ENCODE measurements at regions not wholly inside any gene's neighbourhood (a gene's known extent, or its start where the extent isn't known, plus 50 kb on each side); places are given as distances from the start of the nearest gene placed in this dataset.
"Not testable (repeated sequence)": the region's sequence is repeated elsewhere in the genome, so short reads cannot be mapped to it uniquely, and the experiment has no call there.

GRCh38 chr3:38964204-38964603 is 87.5 kb downstream of the SCN11A start:
- DNase-seq, result no peak

- peak; percentile 45 for DNase-seq
These were observed 90.7 kb downstream of the SCN11A start for GRCh38 chr3:38960953-38961622.

DNA sequence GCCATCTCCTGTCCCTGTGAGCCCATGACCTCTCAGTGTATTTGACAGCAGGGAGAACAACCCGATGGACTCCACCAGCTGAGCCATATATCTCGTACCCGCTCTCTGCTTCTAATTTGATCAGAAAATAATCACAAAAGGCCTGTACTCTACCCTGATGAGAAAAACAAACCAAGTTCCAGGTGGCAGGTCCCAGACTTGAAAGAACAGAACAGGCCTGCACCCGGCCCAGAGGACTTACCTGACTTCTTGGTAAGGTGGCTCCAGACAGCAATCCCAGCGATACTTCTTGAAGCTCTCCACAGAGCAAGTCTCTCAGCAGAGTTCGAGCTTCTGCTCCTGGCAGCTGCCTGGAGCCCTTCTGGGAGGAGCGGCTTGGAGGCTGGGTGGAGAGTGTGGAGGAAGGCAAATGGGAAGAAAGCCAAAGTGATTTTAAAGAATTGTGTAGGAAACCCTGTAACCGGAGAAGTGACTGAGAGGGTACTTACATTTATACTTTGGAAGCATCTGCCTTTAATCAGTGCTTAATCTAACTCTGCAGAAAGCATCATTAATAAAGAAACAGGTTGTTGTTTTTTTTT is 91.6 kb downstream of the SCN11A start:
- DNase-seq, result no peak

DNA sequence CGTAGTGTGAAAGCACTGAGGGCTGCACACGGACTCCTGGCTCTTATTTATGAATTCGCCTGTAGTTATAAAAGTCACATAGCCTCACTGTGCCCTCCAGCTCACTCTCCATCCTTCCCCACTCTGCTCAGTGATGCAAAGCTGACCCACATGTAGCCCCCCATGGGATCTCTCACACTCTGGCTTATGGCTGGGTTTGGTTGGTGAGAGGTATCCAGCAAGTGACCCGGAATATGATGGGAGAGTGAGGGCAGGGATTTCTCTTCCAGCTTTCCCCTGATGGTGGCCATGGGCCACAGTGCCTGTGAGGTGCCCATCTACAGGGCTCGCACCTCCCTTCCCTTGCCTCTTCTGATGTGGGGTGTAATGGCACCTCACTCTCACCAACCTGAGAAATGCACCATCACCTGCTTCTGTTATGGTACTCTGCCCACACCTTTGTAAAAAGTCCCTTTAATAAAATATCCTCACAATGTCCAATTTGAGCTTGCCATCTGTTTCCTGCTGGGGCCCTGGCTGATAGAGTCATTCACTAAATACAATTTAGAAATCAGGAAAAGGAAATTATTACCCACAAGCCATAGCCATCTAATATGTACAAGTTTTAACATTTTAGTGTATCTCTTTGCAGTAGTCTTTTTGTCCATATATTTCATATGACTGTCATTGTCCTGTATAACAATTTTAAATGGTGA is 93.6 kb downstream of the SCN11A start:
- DNase-seq, result no peak

- DNase-seq, result no peak
These were observed 94.4 kb downstream of the SCN11A start for GRCh38 chr3:38957296-38957695.

DNA sequence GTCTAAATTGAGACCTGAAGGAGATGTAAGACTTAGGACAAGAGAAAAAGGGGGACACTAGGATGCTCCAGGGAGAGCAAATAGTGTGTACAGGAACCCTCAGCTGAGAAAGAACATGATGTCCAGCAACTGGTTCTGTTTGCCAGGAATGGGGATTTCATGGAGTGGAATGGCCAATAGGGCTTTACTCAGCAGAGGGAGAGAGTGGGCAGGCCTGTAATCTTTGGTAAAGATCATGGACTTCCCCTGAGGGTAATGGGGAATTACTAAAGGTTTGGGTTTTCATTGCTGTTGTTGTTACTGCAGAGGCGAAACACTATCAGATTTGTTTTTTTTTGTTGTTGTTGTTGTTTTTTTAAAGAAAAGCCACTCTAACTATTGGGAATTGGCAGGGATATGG is 99.0 kb downstream of the SCN11A start:
- no peak for DNase-seq

DNA sequence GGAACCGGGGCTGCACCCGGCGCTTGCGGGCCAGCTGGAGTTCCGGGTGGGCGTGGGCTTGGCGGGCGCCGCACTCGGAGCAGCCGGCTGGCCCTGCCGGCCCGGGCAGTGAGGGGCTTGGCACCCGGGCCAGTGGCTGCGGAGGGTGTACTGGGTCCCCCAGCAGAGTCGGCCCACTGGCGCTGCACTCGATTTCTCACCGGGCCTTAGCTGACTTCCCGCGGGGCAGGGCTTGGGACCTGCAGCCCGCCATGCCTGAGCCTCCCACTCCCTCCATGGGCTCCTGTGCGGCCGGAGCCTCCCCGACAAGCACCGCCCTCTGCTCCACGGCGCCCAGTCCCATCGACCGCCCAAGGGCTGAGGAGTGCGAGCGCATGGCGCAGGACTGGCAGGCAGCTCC is 100.6 kb downstream of the SCN11A start:
- DNase-seq, result not testable (repeated sequence)

DNA sequence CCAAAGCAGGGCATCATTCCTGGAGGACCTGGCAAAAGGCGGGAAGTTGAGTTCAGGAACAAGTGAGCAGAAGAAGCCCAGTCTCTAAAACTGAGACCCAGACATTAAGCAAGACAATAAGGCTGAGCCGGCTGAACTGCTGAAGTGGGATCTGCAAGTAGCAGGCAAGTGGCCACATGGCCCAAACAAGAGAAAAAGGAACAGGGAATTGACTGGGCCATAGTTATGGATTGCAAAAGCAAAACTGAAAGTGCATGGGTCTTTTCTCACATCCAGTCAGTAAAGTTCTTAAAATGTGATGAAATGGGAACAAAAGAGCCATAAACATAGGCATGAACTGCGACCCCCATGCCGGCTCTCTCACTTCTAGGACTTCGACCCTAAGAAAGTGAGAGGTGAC is 101.2 kb downstream of the SCN11A start:
- DNase-seq, result no peak

DNA sequence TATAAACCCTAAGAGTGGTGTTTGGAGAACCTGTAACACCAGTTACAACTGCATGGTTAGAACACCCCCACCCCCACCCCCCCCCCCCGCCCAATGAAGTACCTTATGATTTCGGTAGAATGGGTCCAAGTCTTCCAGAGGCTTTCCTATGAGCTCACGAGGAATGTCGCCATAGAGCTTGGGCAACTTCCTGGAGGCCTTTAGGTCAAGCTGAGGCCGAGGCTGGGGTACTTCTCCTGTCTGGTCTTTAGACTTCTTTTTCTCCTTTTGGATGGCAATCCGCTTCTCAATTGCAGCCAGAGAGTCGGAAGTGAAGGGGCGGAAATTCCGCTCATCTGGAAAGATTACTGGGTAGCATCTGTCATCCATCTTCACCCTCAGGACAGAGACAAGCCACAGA is 101.8 kb downstream of the SCN11A start:
- no peak for DNase-seq

DNA sequence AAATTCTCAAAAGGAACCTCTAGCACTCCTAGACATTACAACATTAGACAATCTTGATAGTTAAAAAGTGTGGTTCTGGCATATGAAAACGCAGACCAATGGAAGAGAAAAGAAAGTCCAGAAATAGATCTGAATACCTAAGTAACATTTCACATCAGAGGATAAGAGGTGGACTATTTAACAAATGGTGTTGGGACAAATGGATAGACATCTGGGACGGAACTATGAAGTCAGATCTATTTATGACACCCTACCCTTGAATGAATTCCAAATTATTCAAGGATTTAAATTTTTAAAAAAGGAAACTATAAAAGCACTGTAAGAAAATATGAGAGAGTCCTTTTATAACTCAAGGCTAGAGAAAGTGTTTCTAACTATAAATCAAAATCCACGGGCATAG is 111.3 kb downstream of the SCN11A start:
- no peak for DNase-seq

- no peak for DNase-seq
These were observed 109.3 kb upstream of the SCN10A start for GRCh38 chr3:38925351-38925750.

DNA sequence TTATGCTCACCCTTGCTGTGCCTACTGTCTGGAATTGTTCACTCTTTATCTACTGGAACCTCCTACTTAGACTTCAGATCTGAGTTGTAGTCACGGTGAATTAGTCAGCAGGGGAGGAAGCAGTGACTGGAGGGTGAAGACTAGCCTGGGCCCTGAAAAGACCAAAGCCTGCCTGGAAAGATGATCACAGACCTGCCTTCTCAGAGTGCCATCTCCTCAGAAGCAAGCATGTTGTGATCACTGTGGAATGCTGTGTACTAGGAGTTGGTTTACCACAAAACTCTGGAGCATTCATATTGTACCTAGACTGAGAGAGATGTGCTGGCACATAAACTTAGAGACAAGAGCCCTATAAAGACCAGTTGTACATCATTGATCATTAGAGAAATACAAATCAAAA is 100.7 kb upstream of the SCN10A start:
- no peak for DNase-seq

DNA sequence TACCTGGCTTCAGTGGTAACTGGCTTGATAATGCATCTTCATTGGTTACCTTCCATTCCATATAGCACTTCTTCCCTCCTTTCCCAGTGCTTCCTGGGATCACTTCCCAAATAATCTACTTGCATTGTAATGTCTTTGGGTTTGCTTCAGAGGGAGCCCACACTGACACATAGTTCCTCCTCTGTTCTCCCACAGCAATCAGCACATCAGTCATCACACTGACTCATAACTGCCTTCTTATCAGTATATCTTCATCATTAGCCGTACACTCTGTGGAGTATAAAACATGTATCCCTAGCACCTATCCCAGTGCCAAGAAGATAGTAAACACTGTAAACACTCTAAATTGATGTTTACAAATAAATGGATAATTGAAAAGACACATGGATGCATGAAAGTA is 91.4 kb upstream of the SCN10A start:
- DNase-seq, result no peak

DNA sequence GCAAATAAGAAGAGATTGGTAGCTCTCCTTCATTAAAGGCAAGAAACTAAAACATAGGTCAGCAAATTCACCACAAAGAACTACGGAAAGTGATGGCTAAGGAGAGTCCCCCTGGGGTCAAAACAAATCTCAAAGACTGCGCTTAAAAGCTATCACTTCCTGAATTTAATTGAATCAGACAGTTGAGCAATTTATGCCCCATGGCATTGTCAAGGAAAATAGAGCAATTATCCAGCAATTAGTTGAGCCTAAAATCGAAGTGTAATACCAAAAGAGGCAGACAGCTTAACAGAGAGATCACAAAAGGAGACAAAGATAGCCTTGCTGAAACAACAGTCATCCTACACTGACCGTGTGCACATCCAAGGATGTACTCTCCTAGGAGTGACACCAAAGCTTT is 74.4 kb upstream of the SCN10A start:
- no peak for DNase-seq

- no peak for DNase-seq
These were observed 62.6 kb upstream of the SCN10A start for GRCh38 chr3:38878646-38879045.

Measured in stimulated activated CD8-positive, alpha-beta memory T cell treated with anti-CD3 and anti-CD28 coated beads, Interleukin-4, amount 100 ng/mL, for 48 hours (primary cell).